Uterus (tissue), 3 donors: ENCODE measurements at regions not wholly inside any gene's neighbourhood (a gene's known extent, or its start where the extent isn't known, plus 50 kb on each side); places are given as distances from the start of the nearest gene placed in this dataset.
"Not testable (repeated sequence)": the region's sequence is repeated elsewhere in the genome, so short reads cannot be mapped to it uniquely, and the experiment has no call there.

Source experiments
- DNase-seq, 2 donors: peaks; one replicate each; pipeline ENCODE4 v3.0.0-alpha.2; 2019 to 2020
- H3K27ac ChIP-seq, 2 donors: fragments of 200-600 bp; sonication (generic); 1 replicate in 1 of 2; 2 replicates in 1 of 2; pipeline ENCODE4 v1.5.1; 2016 to 2018
- H3K27me3 ChIP-seq, 2 donors: fragments of 200-600 bp; sonication (generic); one replicate each; pipeline ENCODE4 v1.5.1; 2018 to 2019; ENCODE audit warnings: control low read depth in 1 of 2
- H3K36me3 ChIP-seq, 2 donors: fragments of 200-600 bp; sonication (generic); one replicate each; pipeline ENCODE4 v1.5.1; 2019; ENCODE audit warnings: control low read depth in 1 of 2
- H3K4me1 ChIP-seq, 2 donors: fragments of 200-600 bp; sonication (generic); one replicate each; pipeline ENCODE4 v1.5.1; 2018 to 2019; ENCODE audit warnings: control low read depth in 1 of 2
- H3K4me3 ChIP-seq, 2 donors: fragments of 200-600 bp; sonication (generic); 1 replicate in 1 of 2; 2 replicates in 1 of 2; pipeline ENCODE4 v1.5.1; 2018 to 2019; ENCODE audit warnings: mild to moderate bottlenecking in 1 of 2
- H3K9me3 ChIP-seq, 2 donors: fragments of 200-600 bp; sonication (generic); one replicate each; pipeline ENCODE4 v1.5.1; 2019; ENCODE audit warnings: control low read depth in 1 of 2
- CTCF ChIP-seq, 4 experiments: fragments of 200-600 bp in 2 of 4; fragments of 450-650 bp in 2 of 4; sonication (generic) in 2 of 4; IDR thresholded peaks; one replicate each; pipeline ENCODE4 v1.5.1; 2016 to 2019; ENCODE audit warnings: antibody characterized with exemption in 4 of 4, mild to moderate bottlenecking in 2 of 4, moderate library complexity in 1 of 4
- POLR2A ChIP-seq, 2 donors: fragments of 450-650 bp; IDR thresholded peaks; one replicate each; pipeline ENCODE4 v1.6.1; 2016; ENCODE audit warnings: antibody characterized with exemption in 2 of 2, mild to moderate bottlenecking in 1 of 2, moderate library complexity in 1 of 2
- intact Hi-C: fragments of 100-400 bp; cut with DNase I; formaldehyde crosslinking; loops from one replicate; pipeline ENCODE4 v1.15.1; 2023; ENCODE audit warnings: low total_unique reads
- donor health status: DM: yes; HTN: yes; CAD: no.

- TF ChIP-seq POLR2A (IDR thresholded peaks at IDR 0.05) (no peak), CTCF (IDR thresholded peaks at IDR 0.05) (no peak)
- Histone ChIP-seq H3K27me3 (no peaks in the 10 kb centered on the region), H3K36me3 (no peaks in the 10 kb centered on the region), H3K9me3 (no peaks in the 10 kb centered on the region), H3K4me3 (no peak overlapping the region), H3K27ac (no peak overlapping the region), H3K4me1 (no peaks in the 10 kb centered on the region)
- intact Hi-C loops = no loop called here
- no peak for DNase-seq
Observed at GRCh38 chr10:45154502-45154901, 153.8 kb downstream of the ZNF22 start.

- no peaks in the 10 kb centered on the region for H3K9me3 ChIP-seq
- H3K4me3 ChIP-seq = no peak overlapping the region
- no peak for TF ChIP-seq CTCF (IDR thresholded peaks at IDR 0.05)
- TF ChIP-seq POLR2A (IDR thresholded peaks at IDR 0.05) = no peak
- no peaks in the 10 kb centered on the region for H3K36me3 ChIP-seq
- no peak overlapping the region for H3K27ac ChIP-seq
- no peak for DNase-seq
- H3K27me3 ChIP-seq = no peaks in the 10 kb centered on the region
- intact Hi-C loops = no loop called here
- H3K4me1 ChIP-seq = no peaks in the 10 kb centered on the region
Observed at GRCh38 chr10:45155784-45156183, 155.1 kb downstream of the ZNF22 start.

GRCh38 chr10:45160271-45160670 is 155.1 kb downstream of the OR13A1 start:
- no peaks in the 10 kb centered on the region for H3K27me3 ChIP-seq
- H3K27ac ChIP-seq = no peak overlapping the region
- H3K4me1 ChIP-seq = no peaks in the 10 kb centered on the region
- no peak for TF ChIP-seq POLR2A (IDR thresholded peaks at IDR 0.05)
- no peak for TF ChIP-seq CTCF (IDR thresholded peaks at IDR 0.05)
- no peaks in the 10 kb centered on the region for H3K36me3 ChIP-seq
- H3K9me3 ChIP-seq = no peaks in the 10 kb centered on the region
- DNase-seq = no peak
- intact Hi-C loops = no loop called here
- no peak overlapping the region for H3K4me3 ChIP-seq

- DNase-seq = no peak
- Histone ChIP-seq H3K9me3 (no peaks in the 10 kb centered on the region), H3K27ac (no peak overlapping the region), H3K27me3 (no peaks in the 10 kb centered on the region), H3K4me3 (no peak overlapping the region), H3K4me1 (no peaks in the 10 kb centered on the region), H3K36me3 (no peaks in the 10 kb centered on the region)
- intact Hi-C loops = no loop called here
- TF ChIP-seq CTCF (IDR thresholded peaks at IDR 0.05) (no peak), POLR2A (IDR thresholded peaks at IDR 0.05) (no peak)
Observed at GRCh38 chr10:45163315-45163975, 152.0 kb downstream of the OR13A1 start.

- H3K36me3 ChIP-seq, H3K27me3 ChIP-seq, intact Hi-C loops, H3K9me3 ChIP-seq, H3K4me3 ChIP-seq, H3K4me1 ChIP-seq, H3K27ac ChIP-seq, DNase-seq: not testable (repeated sequence)
Observed at GRCh38 chr10:45175520-45176118, 139.8 kb downstream of the OR13A1 start.
